Loucy (cell line): ENCODE measurements at regions not wholly inside any gene's neighbourhood (a gene's known extent, or its start where the extent isn't known, plus 50 kb on each side); places are given as distances from the start of the nearest gene placed in this dataset.

Experiments used
- CTCF ChIP-seq: fragments of 200-600 bp; sonication (generic); conservative IDR thresholded peaks from 2 replicates; pipeline ENCODE4 v1.5.1; 2014; ENCODE audit warnings: mild to moderate bottlenecking, antibody characterized with exemption, low read length
- EZH2phosphoT487 ChIP-seq: fragments of 200-600 bp; IDR thresholded peaks from 2 replicates; pipeline ENCODE4 v1.6.1; 2018; ENCODE audit warnings: antibody characterized with exemption, mild to moderate bottlenecking, moderate library complexity, borderline replicate concordance

- TF ChIP-seq CTCF: no peak
- TF ChIP-seq EZH2phosphoT487: no peak
Measured at GRCh38 chr12:67593461-67594330, 54.8 kb upstream of the DYRK2 start.
